TTC549 (cell line): ENCODE measurements at regions not wholly inside any gene's neighbourhood (a gene's known extent, or its start where the extent isn't known, plus 50 kb on each side); places are given as distances from the start of the nearest gene placed in this dataset.

Experiments used
- FAIRE-seq: peaks from 2 replicates; lab custom pipeline; 2012; peaks lifted over from hg19 to GRCh38; lab: Jason Lieb, UNC

GRCh38 chr3:150161011-150161410 lies 190.3 kb upstream of the PFN2 start:
- no peak for FAIRE-seq

- no peak for FAIRE-seq
Measured at GRCh38 chr3:150158943-150159625, 188.4 kb upstream of the PFN2 start.

- no peak for FAIRE-seq
Measured at GRCh38 chr3:150152567-150152966, 181.9 kb upstream of the PFN2 start.

- FAIRE-seq: no peak
Measured at GRCh38 chr3:150150633-150151032, 179.9 kb upstream of the PFN2 start.

GRCh38 chr3:150149651-150150051 lies 179.0 kb upstream of the PFN2 start:
- no peak for FAIRE-seq

- no peak for FAIRE-seq
Measured at GRCh38 chr3:150148227-150148626, 177.5 kb upstream of the PFN2 start.

- FAIRE-seq: no peak
Measured at GRCh38 chr3:150147776-150148175, 177.1 kb upstream of the PFN2 start.

GRCh38 chr3:150146991-150147761 lies 176.5 kb upstream of the PFN2 start:
- no peak for FAIRE-seq

- FAIRE-seq: no peak
Measured at GRCh38 chr3:150145659-150146058, 175.0 kb upstream of the PFN2 start.

GRCh38 chr3:150144191-150144708 lies 173.6 kb upstream of the PFN2 start:
- FAIRE-seq: no peak

- no peak for FAIRE-seq
Measured at GRCh38 chr3:150142936-150143335, 172.2 kb upstream of the PFN2 start.

GRCh38 chr3:150141790-150142326 lies 171.2 kb upstream of the PFN2 start:
- no peak for FAIRE-seq

GRCh38 chr3:150140614-150141321 lies 170.1 kb upstream of the PFN2 start:
- no peak for FAIRE-seq

GRCh38 chr3:150138824-150139223 lies 168.1 kb upstream of the PFN2 start:
- no peak for FAIRE-seq

- FAIRE-seq: no peak
Measured at GRCh38 chr3:150136242-150136641, 165.5 kb upstream of the PFN2 start.

- FAIRE-seq: no peak
Measured at GRCh38 chr3:150135287-150135721, 164.6 kb upstream of the PFN2 start.

GRCh38 chr3:150133293-150133692 lies 162.6 kb upstream of the PFN2 start:
- no peak for FAIRE-seq

GRCh38 chr3:150132101-150132749 lies 161.5 kb upstream of the PFN2 start:
- no peak for FAIRE-seq

- no peak for FAIRE-seq
Measured at GRCh38 chr3:150131663-150132062, 161.0 kb upstream of the PFN2 start.

- FAIRE-seq: no peak
Measured at GRCh38 chr3:150130404-150131100, 159.9 kb upstream of the PFN2 start.

GRCh38 chr3:150129166-150129565 lies 158.5 kb upstream of the PFN2 start:
- FAIRE-seq: no peak

GRCh38 chr3:150128126-150128525 lies 157.4 kb upstream of the PFN2 start:
- FAIRE-seq: no peak
